B cell (primary cell): ENCODE measurements at regions not wholly inside any gene's neighbourhood (a gene's known extent, or its start where the extent isn't known, plus 50 kb on each side); places are given as distances from the start of the nearest gene placed in this dataset.

Experiments used
- EZH2 ChIP-seq: IDR thresholded peaks from 2 replicates; pipeline ENCODE4 v1.6.1; 2012; ENCODE audit warnings: borderline replicate concordance, low read depth, mild to moderate bottlenecking, moderate library complexity, low read length; ENCODE audit not compliant: insufficient read depth, poor library complexity, severe bottlenecking
- TF ChIP-seq, protein P1 (sequence below): fragments of 200-600 bp; IDR thresholded peaks from one replicate; pipeline ENCODE4 v1.8.0; 2022; ENCODE audit warnings: antibody characterized with exemption, mild to moderate bottlenecking

DNA sequence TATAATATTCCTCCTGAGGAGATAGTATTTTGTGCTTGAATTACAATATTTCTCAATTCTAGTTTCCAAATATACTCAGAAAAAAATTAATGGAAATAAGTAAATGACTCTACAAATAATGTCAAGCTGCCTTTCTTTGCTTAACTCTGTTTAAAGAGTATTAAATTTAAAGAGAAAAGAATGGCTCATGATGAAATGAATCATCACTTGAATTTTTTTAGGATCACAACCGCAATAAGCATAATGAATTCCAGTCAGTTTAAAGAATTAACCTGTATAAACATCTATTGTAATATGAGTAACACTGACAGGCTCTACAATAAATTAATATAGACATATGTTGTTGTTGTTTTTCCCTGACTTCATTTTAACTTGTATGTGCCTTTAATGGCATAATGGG, 266.2 kb upstream of the ADGRB3 start:
- TF ChIP-seq, protein P1, sequence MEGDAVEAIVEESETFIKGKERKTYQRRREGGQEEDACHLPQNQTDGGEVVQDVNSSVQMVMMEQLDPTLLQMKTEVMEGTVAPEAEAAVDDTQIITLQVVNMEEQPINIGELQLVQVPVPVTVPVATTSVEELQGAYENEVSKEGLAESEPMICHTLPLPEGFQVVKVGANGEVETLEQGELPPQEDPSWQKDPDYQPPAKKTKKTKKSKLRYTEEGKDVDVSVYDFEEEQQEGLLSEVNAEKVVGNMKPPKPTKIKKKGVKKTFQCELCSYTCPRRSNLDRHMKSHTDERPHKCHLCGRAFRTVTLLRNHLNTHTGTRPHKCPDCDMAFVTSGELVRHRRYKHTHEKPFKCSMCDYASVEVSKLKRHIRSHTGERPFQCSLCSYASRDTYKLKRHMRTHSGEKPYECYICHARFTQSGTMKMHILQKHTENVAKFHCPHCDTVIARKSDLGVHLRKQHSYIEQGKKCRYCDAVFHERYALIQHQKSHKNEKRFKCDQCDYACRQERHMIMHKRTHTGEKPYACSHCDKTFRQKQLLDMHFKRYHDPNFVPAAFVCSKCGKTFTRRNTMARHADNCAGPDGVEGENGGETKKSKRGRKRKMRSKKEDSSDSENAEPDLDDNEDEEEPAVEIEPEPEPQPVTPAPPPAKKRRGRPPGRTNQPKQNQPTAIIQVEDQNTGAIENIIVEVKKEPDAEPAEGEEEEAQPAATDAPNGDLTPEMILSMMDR = no peak
- TF ChIP-seq EZH2 = no peak
